ENCODE measurements at regions not wholly inside any gene's neighbourhood (a gene's known extent, or its start where the extent isn't known, plus 50 kb on each side); places are given as distances from the start of the nearest gene placed in this dataset.

GRCh38 chr14:47772652-47773051 is 97.2 kb upstream of the MDGA2 start:
- dilution Hi-C loops (cut with MboI; ENCODE audit: extremely low pct_ligation_motif_present, low sequenced_read_pairs) = no loop called here
- DNase-seq (ENCODE audit: low read depth, low spot score) (no peak), FAIRE-seq (no peak)
- Histone ChIP-seq H3K4me3 (ENCODE audit: control insufficient read depth in 2 of 3, extremely low read depth in 1 of 3, insufficient read depth in 2 of 3, low read depth in 1 of 3, low read length in 3 of 3) (no peak overlapping the region), H3K9me3 (ENCODE audit: control insufficient read depth, low read depth, low read length) (no peaks in the 10 kb centered on the region), H3K27ac (ENCODE audit: control insufficient read depth, insufficient read depth, low read length) (no peak overlapping the region), H3K27me3 (ENCODE audit: control insufficient read depth, extremely low read depth, insufficient read depth, low read length) (no peaks in the 10 kb centered on the region), H2AFZ (ENCODE audit: control insufficient read depth, low read length) (no peak overlapping the region), H3K9ac (ENCODE audit: control insufficient read depth, extremely low read depth, insufficient read depth, low read length) (no peak overlapping the region), H3K9me1 (ENCODE audit: control insufficient read depth, extremely low read depth, insufficient read depth, low read length) (no peaks in the 10 kb centered on the region), H3K79me2 (ENCODE audit: control insufficient read depth, insufficient read depth, low read length) (no peaks in the 10 kb centered on the region), H3K4me2 (ENCODE audit: control insufficient read depth, extremely low read depth, insufficient read depth, low read depth, low read length) (no peak overlapping the region), H3K4me1 (ENCODE audit: control insufficient read depth, extremely low read depth, insufficient read depth, low read length) (no peaks in the 10 kb centered on the region), H4K20me1 (ENCODE audit: control insufficient read depth, extremely low read depth, insufficient read depth, low read length) (no peaks in the 10 kb centered on the region), H3K36me3 (ENCODE audit: control insufficient read depth in 2 of 2, extremely low read depth in 1 of 2, insufficient read depth in 2 of 2, low read length in 2 of 2) (no peaks in the 10 kb centered on the region)
- TF ChIP-seq EZH2 (IDR thresholded peaks at IDR 0.05; ENCODE audit: low read length) (no peak), CTCF (optimal IDR thresholded peaks at IDR 0.05 in 1 of 3, IDR thresholded peaks at IDR 0.05 in 1 of 3, conservative IDR thresholded peaks at IDR 0.05 in 1 of 3; ENCODE audit: extremely low read depth in 1 of 3, insufficient read depth in 2 of 3, low read length in 3 of 3) (no peak)

GRCh38 chr14:47763188-47763854 is 87.9 kb upstream of the MDGA2 start:
- Histone ChIP-seq H3K79me2 (ENCODE audit: control insufficient read depth, insufficient read depth, low read length) (no peaks in the 10 kb centered on the region), H3K27me3 (ENCODE audit: control insufficient read depth, extremely low read depth, insufficient read depth, low read length) (no peaks in the 10 kb centered on the region), H3K9me3 (ENCODE audit: control insufficient read depth, low read depth, low read length) (no peaks in the 10 kb centered on the region), H2AFZ (ENCODE audit: control insufficient read depth, low read length) (no peak overlapping the region), H3K4me1 (ENCODE audit: control insufficient read depth, extremely low read depth, insufficient read depth, low read length) (no peaks in the 10 kb centered on the region), H3K4me2 (ENCODE audit: control insufficient read depth, extremely low read depth, insufficient read depth, low read depth, low read length) (no peak overlapping the region), H4K20me1 (ENCODE audit: control insufficient read depth, extremely low read depth, insufficient read depth, low read length) (no peaks in the 10 kb centered on the region), H3K36me3 (ENCODE audit: control insufficient read depth in 2 of 2, extremely low read depth in 1 of 2, insufficient read depth in 2 of 2, low read length in 2 of 2) (no peaks in the 10 kb centered on the region), H3K27ac (ENCODE audit: control insufficient read depth, insufficient read depth, low read length) (no peak overlapping the region), H3K9me1 (ENCODE audit: control insufficient read depth, extremely low read depth, insufficient read depth, low read length) (no peaks in the 10 kb centered on the region), H3K9ac (ENCODE audit: control insufficient read depth, extremely low read depth, insufficient read depth, low read length) (no peak overlapping the region), H3K4me3 (ENCODE audit: control insufficient read depth in 2 of 3, extremely low read depth in 1 of 3, insufficient read depth in 2 of 3, low read depth in 1 of 3, low read length in 3 of 3) (no peak overlapping the region)
- DNase-seq (ENCODE audit: low read depth, low spot score) (no peak), FAIRE-seq (no peak)
- dilution Hi-C loops (cut with MboI; ENCODE audit: extremely low pct_ligation_motif_present, low sequenced_read_pairs) = no loop called here
- no peak for TF ChIP-seq EZH2 (IDR thresholded peaks at IDR 0.05; ENCODE audit: low read length)
- no peak for TF ChIP-seq CTCF (optimal IDR thresholded peaks at IDR 0.05 in 1 of 3, IDR thresholded peaks at IDR 0.05 in 1 of 3, conservative IDR thresholded peaks at IDR 0.05 in 1 of 3; ENCODE audit: extremely low read depth in 1 of 3, insufficient read depth in 2 of 3, low read length in 3 of 3)
